Right cardiac atrium (tissue), 5 donors: ENCODE measurements at regions not wholly inside any gene's neighbourhood (a gene's known extent, or its start where the extent isn't known, plus 50 kb on each side); places are given as distances from the start of the nearest gene placed in this dataset.

Experiments used
- ATAC-seq, 2 donors: fragments of 200-7000 bp; cut with Tn5 transposase; one replicate each; pipeline versions ENCODE4 v1.8.0 to v1.9.1; 2020; ENCODE audit warnings: moderate library complexity in 2 of 2, mild to moderate bottlenecking in 1 of 2
- DNase-seq, 3 donors: peaks; one replicate each; pipeline ENCODE4 v3.0.0-alpha.2; 2020
- H3K27ac ChIP-seq: one replicate; pipeline ENCODE4 v1.5.1; 2013; ENCODE audit warnings: mild to moderate bottlenecking, low read length, control low read depth, moderate library complexity
- H3K27me3 ChIP-seq: one replicate; pipeline ENCODE4 v1.6.1; 2013; ENCODE audit not compliant: control insufficient read depth, insufficient read depth
- H3K4me1 ChIP-seq: one replicate; pipeline ENCODE4 v1.6.1; 2013; ENCODE audit warnings: low read length; ENCODE audit not compliant: control insufficient read depth, insufficient read depth
- H3K4me3 ChIP-seq: one replicate; pipeline ENCODE4 v1.5.1; 2013; ENCODE audit warnings: low read length, control low read depth
- H3K9me3 ChIP-seq: one replicate; pipeline ENCODE4 v1.6.1; 2013; ENCODE audit warnings: low read length; ENCODE audit not compliant: control insufficient read depth
- WGBS: extraction: QIAGEN DNeasy Blood & Tissue Kit; methylation state at CpG from one replicate; pipeline ENCODE4 v1.1.7; 2013; 5-methylcytosine and 5-hydroxymethylcytosine counted together
- intact Hi-C, 4 donors: fragments of 100-400 bp; cut with DNase I; formaldehyde crosslinking; loops; one replicate each; pipeline versions ENCODE4 v1.11.0 to v1.14.0; 2022 to 2023
- donor health status: healthy with polysubstance abuse.
- donor health status: DM: no; HTN: yes; CAD: no.
- donor health status: DM: no; HTN: no; CAD: no.
- donor health status: DM: no; HTN: yes; CAD: no; lungs with severe emphysema.
- donor health status: DM: yes; HTN: yes; CAD: no.

DNA sequence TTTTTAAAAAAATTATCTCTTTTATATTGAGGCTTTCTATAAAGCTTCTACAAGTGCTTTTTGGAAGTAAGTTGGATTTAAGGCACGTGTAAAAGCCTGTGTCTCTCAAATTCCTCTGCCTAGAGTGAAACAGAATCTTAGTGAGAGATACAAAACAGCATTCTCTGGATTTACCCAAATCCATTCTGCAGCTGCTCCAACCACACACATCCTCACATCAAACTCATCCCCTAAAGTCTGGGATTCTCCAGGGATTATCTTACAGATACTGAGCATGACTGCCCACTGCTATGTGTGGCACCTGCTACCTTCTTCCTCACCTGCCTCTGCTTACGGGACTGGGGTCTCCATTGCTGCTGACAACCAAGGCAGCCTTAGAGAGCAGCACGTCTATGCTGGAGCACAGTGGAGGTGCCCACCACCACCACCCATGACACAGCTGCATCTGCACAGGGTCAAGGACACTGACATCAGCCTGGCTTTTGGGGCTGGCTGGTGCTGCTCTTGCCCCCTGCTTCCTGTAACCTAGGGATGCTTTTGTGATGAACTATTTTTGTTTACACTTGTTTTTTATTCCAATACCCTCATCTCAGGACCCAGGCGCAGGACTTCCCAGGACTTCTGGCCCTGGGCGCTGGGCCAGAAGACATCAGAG is 139.2 kb upstream of the NAMPT start:
- H3K27ac ChIP-seq, result no peak overlapping the region
- H3K27me3 ChIP-seq, result no peaks in the 10 kb centered on the region
- no peaks in the 10 kb centered on the region for H3K9me3 ChIP-seq
- 81% methylated on average over 5 of the region's 5 CpGs for WGBS
- H3K4me3 ChIP-seq, result no peak overlapping the region
- intact Hi-C loops, result no loop called here
- H3K4me1 ChIP-seq, result peaks cover 14% of the 10 kb centered on the region
- ATAC-seq, result no peak
- DNase-seq, result peak in 1 of 3 donors; percentile 43

DNA sequence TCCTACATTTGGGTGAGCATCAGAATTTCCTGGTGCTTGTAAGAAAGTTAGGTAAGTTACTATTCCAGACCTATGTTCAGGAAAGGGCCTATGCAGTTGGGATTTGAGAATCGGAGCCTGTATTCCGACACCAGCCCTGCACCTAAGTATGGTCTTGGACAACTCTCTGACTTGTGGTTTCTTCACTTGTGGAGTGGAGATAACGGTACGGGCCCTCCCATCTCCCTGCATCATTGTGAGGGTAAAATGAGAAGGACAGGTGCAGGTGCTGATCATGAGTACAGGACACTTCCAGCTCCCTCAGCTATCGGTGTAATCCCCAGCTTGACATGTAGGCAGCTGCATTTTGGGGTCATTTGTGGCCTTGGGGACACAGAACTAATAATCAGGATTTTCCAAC is 138.3 kb upstream of the NAMPT start:
- ATAC-seq (no peak), DNase-seq (no peak)
- no peaks in the 10 kb centered on the region for H3K9me3 ChIP-seq
- intact Hi-C loops, result no loop called here
- no peaks in the 10 kb centered on the region for H3K27me3 ChIP-seq
- 74% methylated on average over 5 of the region's 5 CpGs for WGBS
- H3K4me3 ChIP-seq, result no peak overlapping the region
- peaks cover 14% of the 10 kb centered on the region for H3K4me1 ChIP-seq
- H3K27ac ChIP-seq, result no peak overlapping the region

DNA sequence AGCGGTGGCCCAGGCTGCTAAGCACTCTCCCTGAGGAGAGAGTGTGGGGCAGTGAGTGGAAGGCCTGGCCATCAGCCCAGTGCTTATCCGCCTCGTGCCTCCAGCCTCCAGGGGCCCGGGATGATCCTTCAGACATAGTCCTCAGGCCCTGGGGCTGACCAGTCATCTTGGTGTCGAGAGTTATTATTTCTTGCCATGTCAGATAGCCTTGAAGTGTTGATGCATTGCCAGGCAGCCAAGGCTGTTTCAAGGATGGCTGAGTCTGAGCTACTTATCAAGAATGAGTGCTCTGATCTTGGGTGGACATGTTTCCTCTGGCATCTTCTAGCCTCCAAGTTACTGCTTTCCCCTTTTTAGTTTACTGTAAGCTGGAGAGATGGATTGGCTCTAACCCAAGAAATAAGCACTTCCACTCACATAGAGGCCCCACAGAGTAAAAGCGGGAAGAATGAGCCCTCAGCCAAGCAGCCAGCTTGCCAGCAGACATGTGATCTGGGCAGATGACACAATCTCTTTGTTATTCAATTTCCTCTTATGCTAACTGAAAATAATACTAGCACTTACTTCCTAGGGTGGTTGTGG is 136.5 kb upstream of the NAMPT start:
- DNase-seq (peak; percentile 89 to 93 (median 89)), ATAC-seq (peak; percentile 83 to 84)
- H3K27me3 ChIP-seq, result no peaks in the 10 kb centered on the region
- intact Hi-C loops, result no loop called here
- no peaks in the 10 kb centered on the region for H3K9me3 ChIP-seq
- WGBS, result 20% methylated on average over 6 of the region's 6 CpGs
- no peak overlapping the region for H3K4me3 ChIP-seq
- H3K27ac ChIP-seq, result peak overlapping the region; percentile 71
- H3K4me1 ChIP-seq, result peaks cover 14% of the 10 kb centered on the region

DNA sequence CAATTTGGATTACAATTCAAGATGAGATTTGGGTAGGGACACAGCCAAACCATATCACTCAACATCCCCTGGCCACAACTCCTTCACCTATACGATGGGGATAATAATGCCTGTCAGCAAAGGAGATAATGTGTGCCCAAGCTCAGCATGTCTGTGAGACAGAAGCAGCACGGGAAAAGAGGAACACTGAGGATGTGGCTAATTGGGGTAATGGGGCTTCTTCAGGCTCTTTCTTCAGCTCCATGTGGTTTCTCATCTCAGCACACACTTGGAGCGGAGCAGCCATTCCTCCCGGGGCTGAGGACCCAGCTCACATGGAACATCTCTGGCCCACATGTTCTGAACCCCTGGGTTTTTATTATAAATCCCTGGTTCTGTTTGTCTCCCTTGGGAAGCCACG is 136.0 kb upstream of the NAMPT start:
- no peaks in the 10 kb centered on the region for H3K27me3 ChIP-seq
- DNase-seq (no peak), ATAC-seq (no peak)
- intact Hi-C loops, result no loop called here
- H3K4me1 ChIP-seq, result peaks cover 14% of the 10 kb centered on the region
- WGBS, result 40% methylated on average over 5 of the region's 5 CpGs
- no peaks in the 10 kb centered on the region for H3K9me3 ChIP-seq
- peak overlapping the region; percentile 71 for H3K27ac ChIP-seq
- H3K4me3 ChIP-seq, result no peak overlapping the region

DNA sequence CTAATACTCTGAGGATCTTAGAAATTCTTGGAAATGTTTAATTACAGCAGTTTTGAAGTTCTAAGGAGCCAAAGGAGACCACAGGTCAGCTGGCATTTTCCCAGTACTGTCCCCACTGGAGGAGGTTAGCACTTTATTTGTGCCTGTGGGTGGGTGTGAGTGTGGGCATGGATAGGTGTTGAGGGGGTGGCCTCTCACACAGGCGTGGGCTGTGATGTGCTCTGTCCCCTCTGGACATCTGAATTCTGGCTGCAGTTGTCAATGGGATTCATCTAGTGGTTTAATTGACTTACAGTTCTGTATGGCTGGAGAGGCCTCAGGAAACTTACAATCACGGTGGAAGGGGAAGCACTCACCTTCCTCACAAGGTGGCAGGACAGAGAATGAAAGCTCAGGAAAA is 135.4 kb upstream of the NAMPT start:
- WGBS, result 71% methylated on average over 2 of the region's 2 CpGs
- intact Hi-C loops, result no loop called here
- no peaks in the 10 kb centered on the region for H3K27me3 ChIP-seq
- DNase-seq, result no peak
- no peaks in the 10 kb centered on the region for H3K9me3 ChIP-seq
- H3K4me3 ChIP-seq, result no peak overlapping the region
- H3K27ac ChIP-seq, result no peak overlapping the region
- H3K4me1 ChIP-seq, result peaks cover 10% of the 10 kb centered on the region
- ATAC-seq, result no peak

DNA sequence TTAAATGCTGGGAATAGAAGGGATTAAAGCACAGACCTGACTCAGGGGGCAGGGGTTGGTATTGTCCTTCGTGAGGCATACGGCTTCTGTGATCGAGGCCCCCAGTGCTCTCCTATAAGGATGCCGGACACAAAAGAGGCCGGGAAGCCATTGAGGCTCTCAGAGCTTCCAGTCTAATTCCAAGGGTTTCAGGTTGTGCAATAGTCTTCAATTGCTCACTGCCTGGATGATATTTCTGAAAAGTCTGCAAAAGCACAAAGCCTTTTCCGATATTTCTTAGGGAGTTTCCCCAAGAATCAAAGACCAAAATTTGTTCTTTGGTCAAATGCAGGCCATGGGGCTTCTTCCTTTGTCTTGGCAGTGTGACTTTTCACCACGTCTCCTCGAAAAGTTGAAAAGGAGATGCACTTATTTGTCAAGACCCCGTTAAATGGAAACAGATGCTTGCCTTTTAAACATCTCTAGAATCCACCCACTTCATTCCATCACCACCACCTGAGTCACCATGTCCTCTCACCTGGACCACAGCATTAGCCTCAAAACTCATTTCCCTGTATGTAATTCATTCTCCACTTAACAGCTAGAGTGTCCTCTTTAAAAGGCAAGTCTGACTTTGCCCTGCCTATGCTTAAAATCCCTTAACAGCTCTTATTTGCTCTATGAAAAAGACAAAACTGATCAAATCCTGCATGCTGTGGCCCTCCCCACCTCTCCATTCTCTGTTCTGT is 134.8 kb upstream of the NAMPT start:
- no peak for ATAC-seq
- WGBS, result 95% methylated on average over 9 of the region's 9 CpGs
- intact Hi-C loops, result no loop called here
- DNase-seq, result no peak
- Histone ChIP-seq H3K27me3 (no peaks in the 10 kb centered on the region), H3K27ac (no peak overlapping the region), H3K4me1 (peaks cover 8% of the 10 kb centered on the region), H3K4me3 (no peak overlapping the region), H3K9me3 (no peaks in the 10 kb centered on the region)

DNA sequence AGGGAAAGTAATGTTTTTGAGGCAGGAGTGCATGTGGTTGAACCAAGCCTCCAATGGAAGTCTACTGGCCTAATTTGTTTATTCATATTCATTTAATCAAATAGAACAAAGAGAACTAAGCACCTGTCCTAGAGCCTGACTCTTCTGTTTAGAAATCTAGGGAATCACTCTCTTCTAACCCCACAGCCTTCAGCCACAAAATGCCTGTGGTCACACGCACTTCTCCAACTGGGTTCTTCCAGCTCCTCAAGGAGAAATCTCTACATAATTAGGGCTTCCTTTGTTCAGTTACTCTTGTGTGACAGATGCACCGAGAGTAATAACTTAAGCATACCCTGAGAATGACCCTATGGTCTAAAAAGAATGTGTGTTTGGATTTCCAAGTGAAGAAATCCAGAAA is 133.7 kb upstream of the NAMPT start:
- ATAC-seq (no peak), DNase-seq (no peak)
- H3K27me3 ChIP-seq, result no peaks in the 10 kb centered on the region
- H3K4me1 ChIP-seq, result peaks cover 3% of the 10 kb centered on the region
- no peak overlapping the region for H3K4me3 ChIP-seq
- no peaks in the 10 kb centered on the region for H3K9me3 ChIP-seq
- H3K27ac ChIP-seq, result no peak overlapping the region
- 83% methylated on average over 2 of the region's 2 CpGs for WGBS
- intact Hi-C loops, result no loop called here

DNA sequence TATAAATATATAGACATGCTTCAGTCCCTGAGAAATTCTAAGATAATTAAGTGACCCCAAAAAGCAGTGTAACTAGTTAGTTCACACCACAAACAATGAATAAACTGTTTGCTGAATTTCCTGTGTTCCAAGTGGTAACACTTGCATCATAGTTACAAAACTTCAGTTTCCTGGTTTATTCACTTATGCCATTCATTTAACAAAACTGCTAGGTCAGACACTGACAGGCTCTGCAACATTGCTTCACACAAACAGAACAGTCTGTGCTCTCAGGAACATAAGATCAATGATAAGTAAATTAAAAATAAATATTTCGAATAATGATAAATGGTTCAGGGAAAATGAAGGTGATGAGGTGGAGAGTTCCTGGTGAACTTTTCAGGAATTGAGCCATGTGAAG is 133.3 kb upstream of the NAMPT start:
- peak; percentile 38 to 46 for ATAC-seq
- Histone ChIP-seq H3K9me3 (no peaks in the 10 kb centered on the region), H3K4me3 (no peak overlapping the region), H3K4me1 (peaks cover 6% of the 10 kb centered on the region), H3K27ac (no peak overlapping the region), H3K27me3 (no peaks in the 10 kb centered on the region)
- intact Hi-C loops, result no loop called here
- 36% methylated on average over 1 of the region's 1 CpG for WGBS
- no peak for DNase-seq

DNA sequence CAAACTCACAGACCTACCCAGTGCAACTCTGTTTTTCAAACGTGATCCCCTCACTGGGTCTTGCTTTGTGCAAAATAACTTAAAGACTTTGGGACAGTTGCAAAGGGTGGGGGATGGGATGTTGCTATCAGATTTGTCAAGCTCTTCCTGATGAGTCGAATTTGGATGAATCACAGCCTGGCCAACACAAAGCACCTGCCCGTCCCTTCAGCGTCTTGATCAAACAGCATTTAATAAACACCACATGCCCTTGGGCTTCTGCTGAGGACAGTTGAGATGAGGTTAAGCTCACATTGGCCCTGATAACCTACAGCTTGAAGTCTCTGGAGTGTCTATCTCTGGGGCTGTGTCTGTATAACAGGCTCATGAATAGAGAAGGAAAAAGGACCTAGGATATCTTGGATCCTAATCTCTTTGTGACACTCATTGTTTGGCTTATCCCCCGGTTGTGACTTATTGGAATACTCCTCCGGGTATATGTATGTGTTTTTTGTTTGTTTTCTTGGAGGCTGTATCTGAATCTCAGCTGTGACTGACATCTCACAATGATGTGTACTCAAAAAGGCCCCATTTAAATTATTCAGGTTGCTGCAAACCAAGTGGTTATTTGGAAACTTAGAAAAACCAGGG is 132.6 kb upstream of the NAMPT start:
- Histone ChIP-seq H3K27ac (no peak overlapping the region), H3K27me3 (no peaks in the 10 kb centered on the region), H3K9me3 (no peaks in the 10 kb centered on the region), H3K4me1 (peaks cover 6% of the 10 kb centered on the region), H3K4me3 (no peak overlapping the region)
- 40% methylated on average over 6 of the region's 6 CpGs for WGBS
- DNase-seq (no peak), ATAC-seq (no peak)
- intact Hi-C loops, result no loop called here

DNA sequence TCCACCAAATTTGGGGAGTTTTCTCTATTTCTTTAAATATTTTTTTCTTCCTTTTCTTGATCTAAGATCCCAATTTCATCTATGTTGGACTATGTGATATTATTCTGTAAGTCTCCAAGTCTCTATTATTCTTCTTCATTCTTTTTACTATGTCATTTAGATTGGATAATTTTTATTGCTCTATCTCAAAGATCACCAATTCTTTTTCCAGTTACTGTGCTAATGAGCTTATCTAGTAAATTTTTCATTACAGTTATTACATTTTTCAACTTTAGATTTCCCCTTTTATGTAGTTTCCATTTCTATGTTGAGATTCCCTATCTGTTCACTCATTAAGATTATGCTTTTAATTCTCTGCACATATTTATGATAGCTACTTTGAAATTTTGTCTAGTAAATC is 131.6 kb upstream of the NAMPT start:
- H3K27ac ChIP-seq, result no peak overlapping the region
- no peak overlapping the region for H3K4me3 ChIP-seq
- no peak for ATAC-seq
- no peaks in the 10 kb centered on the region for H3K27me3 ChIP-seq
- no peaks in the 10 kb centered on the region for H3K9me3 ChIP-seq
- DNase-seq, result no peak
- peaks cover 6% of the 10 kb centered on the region for H3K4me1 ChIP-seq
- intact Hi-C loops, result no loop called here

DNA sequence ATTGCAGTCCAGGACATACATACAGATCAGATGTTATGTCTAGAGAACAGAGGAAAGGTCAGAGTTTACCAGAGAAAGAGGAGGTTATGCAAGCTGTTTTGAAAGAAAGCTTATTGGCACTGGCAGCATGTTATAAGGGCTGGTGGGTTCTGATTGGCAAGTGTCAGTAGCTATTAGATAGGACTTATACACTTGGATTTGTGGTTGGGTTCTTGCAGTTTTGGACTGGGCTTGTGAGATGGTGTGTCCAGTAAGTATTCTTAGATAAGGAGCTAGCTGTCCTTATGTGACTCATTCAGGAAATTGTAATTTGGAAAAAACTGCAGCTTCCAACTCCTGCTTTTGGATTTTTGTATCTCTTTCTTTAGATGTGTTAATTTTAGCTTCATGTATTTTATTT is 130.7 kb upstream of the NAMPT start:
- ATAC-seq (no peak), DNase-seq (no peak)
- H3K27ac ChIP-seq, result no peak overlapping the region
- peaks cover 2% of the 10 kb centered on the region for H3K4me1 ChIP-seq
- no peak overlapping the region for H3K4me3 ChIP-seq
- intact Hi-C loops, result no loop called here
- no peaks in the 10 kb centered on the region for H3K27me3 ChIP-seq
- no peaks in the 10 kb centered on the region for H3K9me3 ChIP-seq
